ENCODE measurements at regions not wholly inside any gene's neighbourhood (a gene's known extent, or its start where the extent isn't known, plus 50 kb on each side); places are given as distances from the start of the nearest gene placed in this dataset.
"Not testable (repeated sequence)": the region's sequence is repeated elsewhere in the genome, so short reads cannot be mapped to it uniquely, and the experiment has no call there.

GRCh38 chr17:53462393-53462811, 360.3 kb upstream of the KIF2B start:
- 32 to 35% methylated on average over 1 of the region's 1 CpG for WGBS, 2 donors
- peak in 2 of 4 donors; percentile 56 to 82 for ATAC-seq
- H3K27me3 ChIP-seq, result peaks cover 0 to 10% (median 0%) of the 10 kb centered on the region in 4 donors
- no peak overlapping the region for H3K27ac ChIP-seq
- DNase-seq, result no peak
- no peak for FAIRE-seq
- no peak for TF ChIP-seq CTCF (IDR thresholded peaks at IDR 0.05)
- H3K9me3 ChIP-seq, result no peaks in the 10 kb centered on the region
- intact Hi-C loops (cut with DNase I), result no loop called here
- H3K36me3 ChIP-seq, result no peaks in the 10 kb centered on the region
- H3K4me3 ChIP-seq, result no peak overlapping the region
- H3K4me1 ChIP-seq, result no peaks in the 10 kb centered on the region

- WGBS, 2 donors, result 56 to 63% methylated on average over 2 of the region's 3 CpGs
- H3K4me3 ChIP-seq; H3K36me3 ChIP-seq; intact Hi-C loops (cut with DNase I); H3K27me3 ChIP-seq; H3K27ac ChIP-seq; DNase-seq; ATAC-seq; FAIRE-seq; H3K9me3 ChIP-seq; H3K4me1 ChIP-seq: not testable (repeated sequence)
These were observed 366.8 kb upstream of the KIF2B start for GRCh38 chr17:53455943-53456342.

GRCh38 chr17:53454337-53454736, 368.4 kb upstream of the KIF2B start:
- H3K27ac ChIP-seq, result no peak overlapping the region
- no peaks in the 10 kb centered on the region for H3K4me1 ChIP-seq
- no peak for TF ChIP-seq CTCF (IDR thresholded peaks at IDR 0.05)
- FAIRE-seq (no peak), DNase-seq (no peak), ATAC-seq (no peak)
- intact Hi-C loops (cut with DNase I), result no loop called here
- no peaks in the 10 kb centered on the region for H3K36me3 ChIP-seq
- 12 to 18% methylated on average over 2 of the region's 2 CpGs for WGBS, 2 donors
- H3K27me3 ChIP-seq, result no peaks in the 10 kb centered on the region
- H3K4me3 ChIP-seq, result no peak overlapping the region
- H3K9me3 ChIP-seq, result no peaks in the 10 kb centered on the region

GRCh38 chr17:53449324-53449723, 373.4 kb upstream of the KIF2B start:
- intact Hi-C loops (cut with DNase I), result no loop called here
- H3K4me3 ChIP-seq, result no peak overlapping the region
- H3K9me3 ChIP-seq, result no peaks in the 10 kb centered on the region
- FAIRE-seq (no peak), ATAC-seq (no peak), DNase-seq (no peak)
- TF ChIP-seq CTCF (IDR thresholded peaks at IDR 0.05), result no peak
- H3K4me1 ChIP-seq, result no peaks in the 10 kb centered on the region
- 39 to 51% methylated on average over 4 of the region's 4 CpGs for WGBS, 2 donors
- H3K36me3 ChIP-seq, result no peaks in the 10 kb centered on the region
- no peaks in the 10 kb centered on the region for H3K27me3 ChIP-seq
- H3K27ac ChIP-seq, result no peak overlapping the region

- WGBS, 2 donors, result 70 to 73% methylated on average over 1 of the region's 1 CpG
- Histone ChIP-seq H3K36me3 (no peaks in the 10 kb centered on the region), H3K4me1 (no peaks in the 10 kb centered on the region), H3K27ac (no peak overlapping the region), H3K4me3 (no peak overlapping the region), H3K9me3 (no peaks in the 10 kb centered on the region), H3K27me3 (no peaks in the 10 kb centered on the region)
- ATAC-seq (no peak), DNase-seq (no peak), FAIRE-seq (no peak)
- TF ChIP-seq CTCF (IDR thresholded peaks at IDR 0.05), result no peak
- intact Hi-C loops (cut with DNase I), result no loop called here
These were observed 393.8 kb upstream of the KIF2B start for GRCh38 chr17:53428913-53429312.

- Histone ChIP-seq H3K27ac (no peak overlapping the region), H3K36me3 (no peaks in the 10 kb centered on the region), H3K4me1 (no peaks in the 10 kb centered on the region), H3K9me3 (no peaks in the 10 kb centered on the region), H3K27me3 (no peaks in the 10 kb centered on the region), H3K4me3 (no peak overlapping the region)
- TF ChIP-seq CTCF (IDR thresholded peaks at IDR 0.05), result no peak
- no peak for ATAC-seq
- WGBS, 2 donors, result 66 to 75% methylated on average over 3 of the region's 3 CpGs
- DNase-seq, result no peak
- intact Hi-C loops (cut with DNase I), result no loop called here
- no peak for FAIRE-seq
These were observed 396.2 kb upstream of the KIF2B start for GRCh38 chr17:53426505-53426904.
